ENCODE measurements at regions not wholly inside any gene's neighbourhood (a gene's known extent, or its start where the extent isn't known, plus 50 kb on each side); places are given as distances from the start of the nearest gene placed in this dataset.
"Not testable (repeated sequence)": the region's sequence is repeated elsewhere in the genome, so short reads cannot be mapped to it uniquely, and the experiment has no call there.

DNA sequence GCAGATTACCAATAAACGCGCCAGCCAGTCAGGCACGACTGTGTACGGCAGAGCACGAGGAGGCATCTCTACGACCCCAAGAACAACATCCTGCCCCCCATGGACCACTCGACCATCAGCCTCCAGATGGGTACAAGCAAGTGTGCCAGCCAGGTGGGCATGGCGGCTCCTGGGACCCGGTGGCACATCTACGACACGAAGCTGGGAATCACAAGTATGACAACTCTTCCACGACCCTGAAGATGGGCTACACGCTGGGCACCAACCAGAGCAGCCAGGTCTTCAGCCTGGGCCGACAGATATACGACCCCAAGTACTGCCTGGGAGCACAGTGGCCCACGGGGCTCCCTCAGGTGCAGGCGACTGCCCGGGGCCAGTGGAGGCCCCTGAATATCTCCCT lies 217.6 kb downstream of the POTED start:
- no peaks in the 10 kb centered on the region for H3K4me1 ChIP-seq
- ATAC-seq (no peak), DNase-seq (no peak)
- intact Hi-C loops (cut with DNase I; ENCODE audit: low total_unique reads) = no loop called here
- H3K27me3 ChIP-seq = no peaks in the 10 kb centered on the region
- no peaks in the 10 kb centered on the region for H3K9me3 ChIP-seq
- no peak overlapping the region for H3K4me3 ChIP-seq
- TF ChIP-seq, protein P1, sequence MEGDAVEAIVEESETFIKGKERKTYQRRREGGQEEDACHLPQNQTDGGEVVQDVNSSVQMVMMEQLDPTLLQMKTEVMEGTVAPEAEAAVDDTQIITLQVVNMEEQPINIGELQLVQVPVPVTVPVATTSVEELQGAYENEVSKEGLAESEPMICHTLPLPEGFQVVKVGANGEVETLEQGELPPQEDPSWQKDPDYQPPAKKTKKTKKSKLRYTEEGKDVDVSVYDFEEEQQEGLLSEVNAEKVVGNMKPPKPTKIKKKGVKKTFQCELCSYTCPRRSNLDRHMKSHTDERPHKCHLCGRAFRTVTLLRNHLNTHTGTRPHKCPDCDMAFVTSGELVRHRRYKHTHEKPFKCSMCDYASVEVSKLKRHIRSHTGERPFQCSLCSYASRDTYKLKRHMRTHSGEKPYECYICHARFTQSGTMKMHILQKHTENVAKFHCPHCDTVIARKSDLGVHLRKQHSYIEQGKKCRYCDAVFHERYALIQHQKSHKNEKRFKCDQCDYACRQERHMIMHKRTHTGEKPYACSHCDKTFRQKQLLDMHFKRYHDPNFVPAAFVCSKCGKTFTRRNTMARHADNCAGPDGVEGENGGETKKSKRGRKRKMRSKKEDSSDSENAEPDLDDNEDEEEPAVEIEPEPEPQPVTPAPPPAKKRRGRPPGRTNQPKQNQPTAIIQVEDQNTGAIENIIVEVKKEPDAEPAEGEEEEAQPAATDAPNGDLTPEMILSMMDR (IDR thresholded peaks at IDR 0.05 in 4 of 5, conservative IDR thresholded peaks at IDR 0.05 in 1 of 5) = no peak
- TF ChIP-seq POLR2A (IDR thresholded peaks at IDR 0.05) = no peak
- H3K36me3 ChIP-seq = no peaks in the 10 kb centered on the region
- in situ Hi-C loops (cut with MboI; ENCODE audit: low sequenced_read_pairs in 4 of 4) = no loop called here
- no peak overlapping the region for H3K27ac ChIP-seq

GRCh38 chr21:13826511-13826910 lies 216.9 kb downstream of the POTED start:
- in situ Hi-C loops (cut with MboI; ENCODE audit: low sequenced_read_pairs in 4 of 4); ATAC-seq; DNase-seq; H3K36me3 ChIP-seq; intact Hi-C loops (cut with DNase I; ENCODE audit: low total_unique reads); H3K9me3 ChIP-seq; H3K27ac ChIP-seq; H3K27me3 ChIP-seq; H3K4me3 ChIP-seq; H3K4me1 ChIP-seq: not testable (repeated sequence)

DNA sequence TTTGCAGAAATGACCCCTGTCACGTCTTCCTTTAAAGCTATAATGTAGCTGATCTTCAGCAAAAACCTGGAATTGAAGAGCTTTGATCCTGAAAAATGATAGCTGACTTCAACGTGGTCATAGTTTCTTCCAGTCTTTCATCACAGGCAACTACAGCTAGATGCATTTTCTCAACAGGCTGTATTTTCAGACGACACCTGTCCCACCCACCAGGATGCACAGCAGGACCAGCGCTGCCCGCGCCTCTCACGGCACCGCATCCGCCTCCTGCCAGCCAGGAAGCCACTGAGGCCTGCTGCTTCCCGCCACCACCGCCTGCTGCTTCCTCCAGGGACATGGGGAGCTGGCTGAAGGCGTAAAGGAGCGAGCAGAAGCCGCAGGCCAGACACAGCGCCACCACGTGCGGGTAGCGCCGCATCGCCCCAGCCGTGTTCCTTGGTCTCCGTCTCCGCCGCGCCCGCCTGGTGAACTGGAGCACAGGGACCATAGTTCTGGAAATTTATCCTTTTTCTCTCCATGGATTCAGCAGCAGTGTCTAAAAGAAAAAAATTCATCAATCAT lies 215.7 kb downstream of the POTED start:
- DNase-seq; in situ Hi-C loops (cut with MboI; ENCODE audit: low sequenced_read_pairs in 4 of 4); H3K9me3 ChIP-seq: not testable (repeated sequence)

GRCh38 chr21:13820286-13820685 lies 210.7 kb downstream of the POTED start:
- in situ Hi-C loops (cut with MboI; ENCODE audit: low sequenced_read_pairs in 4 of 4); H3K4me1 ChIP-seq; intact Hi-C loops (cut with DNase I; ENCODE audit: low total_unique reads); ATAC-seq; H3K4me3 ChIP-seq; DNase-seq; H3K27ac ChIP-seq; H3K36me3 ChIP-seq; H3K9me3 ChIP-seq; H3K27me3 ChIP-seq: not testable (repeated sequence)

More for the DNA sequence above, 215.7 kb downstream of the POTED start:
- H3K27ac ChIP-seq; H3K36me3 ChIP-seq; H3K4me1 ChIP-seq; intact Hi-C loops (cut with DNase I; ENCODE audit: low total_unique reads); H3K4me3 ChIP-seq; ATAC-seq; H3K27me3 ChIP-seq: not testable (repeated sequence)

- ATAC-seq; in situ Hi-C loops (cut with MboI; ENCODE audit: low sequenced_read_pairs in 4 of 4); H3K9me3 ChIP-seq; H3K27me3 ChIP-seq; H3K4me1 ChIP-seq; DNase-seq; H3K4me3 ChIP-seq; intact Hi-C loops (cut with DNase I; ENCODE audit: low total_unique reads); H3K36me3 ChIP-seq; H3K27ac ChIP-seq: not testable (repeated sequence)
These were observed 202.6 kb downstream of the POTED start for GRCh38 chr21:13812191-13812590.

- H3K27me3 ChIP-seq; intact Hi-C loops (cut with DNase I; ENCODE audit: low total_unique reads); DNase-seq; H3K4me1 ChIP-seq; H3K9me3 ChIP-seq; H3K36me3 ChIP-seq; in situ Hi-C loops (cut with MboI; ENCODE audit: low sequenced_read_pairs in 4 of 4); ATAC-seq; H3K4me3 ChIP-seq; H3K27ac ChIP-seq: not testable (repeated sequence)
These were observed 201.0 kb downstream of the POTED start for GRCh38 chr21:13810559-13810958.

- H3K36me3 ChIP-seq; DNase-seq; H3K27me3 ChIP-seq; H3K27ac ChIP-seq; ATAC-seq; in situ Hi-C loops (cut with MboI; ENCODE audit: low sequenced_read_pairs in 4 of 4); intact Hi-C loops (cut with DNase I; ENCODE audit: low total_unique reads); H3K4me3 ChIP-seq; H3K9me3 ChIP-seq; H3K4me1 ChIP-seq: not testable (repeated sequence)
These were observed 196.9 kb downstream of the POTED start for GRCh38 chr21:13806444-13806843.

- H3K27ac ChIP-seq; intact Hi-C loops (cut with DNase I; ENCODE audit: low total_unique reads); H3K36me3 ChIP-seq; in situ Hi-C loops (cut with MboI; ENCODE audit: low sequenced_read_pairs in 4 of 4); H3K4me1 ChIP-seq; H3K9me3 ChIP-seq; DNase-seq; ATAC-seq; H3K27me3 ChIP-seq; H3K4me3 ChIP-seq: not testable (repeated sequence)
These were observed 193.2 kb downstream of the POTED start for GRCh38 chr21:13802757-13803156.

All from gastrocnemius medialis (tissue), 4 donors.